Lower lobe of right lung (tissue), 2 donors: ENCODE measurements at regions not wholly inside any gene's neighbourhood (a gene's known extent, or its start where the extent isn't known, plus 50 kb on each side); places are given as distances from the start of the nearest gene placed in this dataset.

Source experiments
- ATAC-seq, 2 donors: fragments of 200-7000 bp; cut with Tn5 transposase; one replicate each; pipeline ENCODE4 v1.9.1; 2020 to 2022; ENCODE audit warnings: mild to moderate bottlenecking in 2 of 2, moderate library complexity in 2 of 2
- DNase-seq: peaks from one replicate; pipeline ENCODE4 v3.0.0-alpha.2; 2020
- H3K27ac ChIP-seq: fragments of 200-600 bp; one replicate; pipeline ENCODE4 v1.8.0; 2022
- H3K27me3 ChIP-seq: fragments of 200-600 bp; one replicate; pipeline ENCODE4 v1.8.0; 2022; ENCODE audit warnings: low read depth
- H3K36me3 ChIP-seq: fragments of 200-600 bp; one replicate; pipeline ENCODE4 v1.8.0; 2022; ENCODE audit warnings: mild to moderate bottlenecking
- H3K4me1 ChIP-seq: fragments of 200-600 bp; one replicate; pipeline ENCODE4 v1.8.0; 2022
- H3K4me3 ChIP-seq: fragments of 200-600 bp; one replicate; pipeline ENCODE4 v1.8.0; 2022; ENCODE audit warnings: mild to moderate bottlenecking
- H3K9me3 ChIP-seq: fragments of 200-600 bp; one replicate; pipeline ENCODE4 v1.8.0; 2022
- CTCF ChIP-seq: fragments of 200-600 bp; IDR thresholded peaks from one replicate; pipeline ENCODE4 v1.8.0; 2022; ENCODE audit warnings: antibody characterized with exemption, mild to moderate bottlenecking
- intact Hi-C: fragments of 100-400 bp; cut with DNase I; formaldehyde crosslinking; loops from one replicate; pipeline ENCODE4 v1.11.0; 2022
- donor health status: DM: no; HTN: yes; CAD: no; lungs with severe emphysema.

GRCh38 chr9:81396528-81396927 lies 292.8 kb downstream of the TLE1 start:
- no peak for DNase-seq
- ATAC-seq: no peak
- no peak overlapping the region for H3K27ac ChIP-seq
- intact Hi-C loops: no loop called here
- H3K36me3 ChIP-seq: no peaks in the 10 kb centered on the region
- H3K27me3 ChIP-seq: no peaks in the 10 kb centered on the region
- H3K9me3 ChIP-seq: no peaks in the 10 kb centered on the region
- TF ChIP-seq CTCF: no peak
- peaks cover 4% of the 10 kb centered on the region for H3K4me1 ChIP-seq
- H3K4me3 ChIP-seq: no peak overlapping the region

- no peak overlapping the region for H3K27ac ChIP-seq
- ATAC-seq: no peak
- no peak for TF ChIP-seq CTCF
- H3K4me1 ChIP-seq: peaks cover 4% of the 10 kb centered on the region
- DNase-seq: no peak
- H3K36me3 ChIP-seq: no peaks in the 10 kb centered on the region
- intact Hi-C loops: no loop called here
- H3K27me3 ChIP-seq: no peaks in the 10 kb centered on the region
- H3K9me3 ChIP-seq: no peaks in the 10 kb centered on the region
- H3K4me3 ChIP-seq: no peak overlapping the region
Observed at GRCh38 chr9:81395676-81396054, 293.7 kb downstream of the TLE1 start.

GRCh38 chr9:81394881-81395675 lies 294.3 kb downstream of the TLE1 start:
- no peak for TF ChIP-seq CTCF
- DNase-seq (no peak), ATAC-seq (no peak)
- Histone ChIP-seq H3K27ac (no peak overlapping the region), H3K27me3 (no peaks in the 10 kb centered on the region), H3K4me3 (no peak overlapping the region), H3K4me1 (peaks cover 4% of the 10 kb centered on the region), H3K36me3 (no peaks in the 10 kb centered on the region), H3K9me3 (no peaks in the 10 kb centered on the region)
- intact Hi-C loops: no loop called here

- intact Hi-C loops: no loop called here
- DNase-seq: no peak
- no peak for ATAC-seq
- H3K27ac ChIP-seq: no peak overlapping the region
- H3K36me3 ChIP-seq: no peaks in the 10 kb centered on the region
- H3K4me3 ChIP-seq: no peak overlapping the region
- peaks cover 4% of the 10 kb centered on the region for H3K4me1 ChIP-seq
- no peaks in the 10 kb centered on the region for H3K9me3 ChIP-seq
- no peak for TF ChIP-seq CTCF
- H3K27me3 ChIP-seq: no peaks in the 10 kb centered on the region
Observed at GRCh38 chr9:81393985-81394811, 295.1 kb downstream of the TLE1 start.

- H3K27me3 ChIP-seq: no peaks in the 10 kb centered on the region
- no peak overlapping the region for H3K4me3 ChIP-seq
- H3K9me3 ChIP-seq: no peaks in the 10 kb centered on the region
- no peak overlapping the region for H3K27ac ChIP-seq
- DNase-seq (no peak), ATAC-seq (no peak)
- H3K4me1 ChIP-seq: no peaks in the 10 kb centered on the region
- no peaks in the 10 kb centered on the region for H3K36me3 ChIP-seq
- intact Hi-C loops: no loop called here
- TF ChIP-seq CTCF: no peak
Observed at GRCh38 chr9:81391457-81391825, 297.9 kb downstream of the TLE1 start.
